Lower leg skin (tissue), 3 donors: ENCODE measurements at regions not wholly inside any gene's neighbourhood (a gene's known extent, or its start where the extent isn't known, plus 50 kb on each side); places are given as distances from the start of the nearest gene placed in this dataset.

Experiments used
- POLR2A ChIP-seq, 2 donors: fragments of 450-650 bp; IDR thresholded peaks; one replicate each; pipeline ENCODE4 v1.6.1; 2016 to 2017; ENCODE audit warnings: antibody characterized with exemption in 2 of 2, mild to moderate bottlenecking in 1 of 2, moderate library complexity in 1 of 2
- TF ChIP-seq, protein P1 (sequence below), 3 donors: fragments of 450-650 bp; IDR thresholded peaks; one replicate each; pipeline ENCODE4 v1.5.1; 2016; ENCODE audit warnings: antibody characterized with exemption in 3 of 3, mild to moderate bottlenecking in 3 of 3, moderate library complexity in 2 of 3

DNA sequence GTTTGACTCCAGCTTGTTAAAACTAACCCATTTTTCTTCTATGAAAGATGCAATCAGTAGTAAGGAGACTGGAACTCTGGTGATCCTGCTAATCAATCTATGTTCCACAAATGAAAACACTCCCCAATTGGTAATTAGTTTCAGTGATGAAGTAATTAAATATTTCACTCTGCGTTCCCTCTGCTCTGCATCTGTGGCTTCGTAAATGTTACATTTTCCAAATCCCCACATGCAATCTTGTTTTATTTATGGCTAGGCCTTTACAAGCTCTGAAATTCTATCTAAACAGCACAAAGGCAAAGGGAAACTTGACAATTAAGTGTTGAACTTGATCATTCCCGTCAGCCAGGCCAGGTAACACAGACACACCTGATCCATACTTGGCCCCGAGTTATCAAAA lies 231.4 kb upstream of the OSR1 start:
- TF ChIP-seq, protein P1, sequence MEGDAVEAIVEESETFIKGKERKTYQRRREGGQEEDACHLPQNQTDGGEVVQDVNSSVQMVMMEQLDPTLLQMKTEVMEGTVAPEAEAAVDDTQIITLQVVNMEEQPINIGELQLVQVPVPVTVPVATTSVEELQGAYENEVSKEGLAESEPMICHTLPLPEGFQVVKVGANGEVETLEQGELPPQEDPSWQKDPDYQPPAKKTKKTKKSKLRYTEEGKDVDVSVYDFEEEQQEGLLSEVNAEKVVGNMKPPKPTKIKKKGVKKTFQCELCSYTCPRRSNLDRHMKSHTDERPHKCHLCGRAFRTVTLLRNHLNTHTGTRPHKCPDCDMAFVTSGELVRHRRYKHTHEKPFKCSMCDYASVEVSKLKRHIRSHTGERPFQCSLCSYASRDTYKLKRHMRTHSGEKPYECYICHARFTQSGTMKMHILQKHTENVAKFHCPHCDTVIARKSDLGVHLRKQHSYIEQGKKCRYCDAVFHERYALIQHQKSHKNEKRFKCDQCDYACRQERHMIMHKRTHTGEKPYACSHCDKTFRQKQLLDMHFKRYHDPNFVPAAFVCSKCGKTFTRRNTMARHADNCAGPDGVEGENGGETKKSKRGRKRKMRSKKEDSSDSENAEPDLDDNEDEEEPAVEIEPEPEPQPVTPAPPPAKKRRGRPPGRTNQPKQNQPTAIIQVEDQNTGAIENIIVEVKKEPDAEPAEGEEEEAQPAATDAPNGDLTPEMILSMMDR (IDR thresholded peaks at IDR 0.05), result no peak
- TF ChIP-seq POLR2A (IDR thresholded peaks at IDR 0.05), result no peak
